Putamen (tissue), 1 donor: ENCODE measurements at regions not wholly inside any gene's neighbourhood (a gene's known extent, or its start where the extent isn't known, plus 50 kb on each side); places are given as distances from the start of the nearest gene placed in this dataset.
"Not testable (repeated sequence)": the region's sequence is repeated elsewhere in the genome, so short reads cannot be mapped to it uniquely, and the experiment has no call there.

Source experiments
- DNase-seq: peaks from one replicate; pipeline ENCODE4 v3.0.0-alpha.2; 2016; ENCODE audit warnings: low spot score

DNA sequence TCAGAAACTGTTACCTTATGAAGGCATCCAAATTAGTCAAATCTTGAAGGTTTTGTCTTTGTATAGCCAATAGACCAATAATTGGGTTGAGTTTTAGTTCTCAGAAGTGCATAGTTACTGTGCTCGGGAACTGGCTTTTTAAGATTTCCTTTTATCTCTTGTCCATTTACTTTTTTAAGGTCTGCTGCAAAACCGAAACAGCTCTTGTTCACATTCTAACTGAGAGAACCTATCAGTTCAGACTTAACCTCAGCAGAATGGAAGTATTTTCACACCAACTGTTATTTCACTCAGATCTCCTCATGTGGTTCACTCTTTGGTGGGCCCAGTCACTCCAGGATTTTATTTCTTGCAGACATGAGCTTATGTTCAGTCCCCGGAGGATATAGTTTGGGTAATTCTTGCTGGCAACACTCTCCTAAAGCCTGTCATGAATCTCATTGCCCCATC is 55.5 kb downstream of the TPBG start:
- DNase-seq, result no peak

DNA sequence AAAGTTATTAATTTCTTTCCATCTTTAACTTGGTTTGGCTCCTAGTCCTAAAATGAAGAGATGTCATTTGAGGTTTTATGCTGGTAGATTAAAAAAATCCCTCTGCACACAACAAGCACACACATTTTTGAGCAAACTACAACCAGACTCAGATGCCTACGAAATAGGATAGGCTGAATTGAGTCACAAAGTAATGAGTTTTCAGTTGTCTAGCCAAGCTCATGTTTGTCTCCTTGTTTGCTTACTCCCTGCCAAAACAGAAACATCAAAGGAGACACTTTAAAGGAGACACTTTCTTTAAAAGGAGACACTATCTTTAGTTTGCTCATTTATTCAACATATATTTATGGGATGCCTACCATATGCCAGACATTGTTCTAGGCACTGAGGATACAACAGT is 56.2 kb downstream of the TPBG start:
- no peak for DNase-seq

- no peak for DNase-seq
These were observed 67.0 kb downstream of the TPBG start for GRCh38 chr6:82430611-82431010.

DNA sequence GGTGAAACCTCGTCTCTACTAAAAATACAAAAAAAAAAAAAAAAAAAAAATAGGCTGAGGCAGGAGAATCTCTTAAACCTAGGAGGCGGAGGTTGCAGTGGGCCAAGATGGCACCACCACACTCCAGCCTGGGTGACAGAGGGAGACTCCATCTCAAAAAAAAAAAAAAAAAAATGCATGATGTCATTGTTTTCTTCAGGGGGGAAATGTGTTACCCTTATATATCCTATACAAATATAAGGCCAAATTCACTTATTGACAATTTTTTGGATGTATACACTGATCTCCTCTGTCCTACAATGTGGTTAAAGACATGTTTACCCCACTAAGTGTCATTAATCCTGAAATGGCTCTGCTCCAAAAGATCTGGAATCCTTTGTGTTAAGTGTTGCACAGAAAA is 73.1 kb downstream of the TPBG start:
- DNase-seq, result no peak

GRCh38 chr6:82437701-82438100 is 74.1 kb downstream of the TPBG start:
- no peak for DNase-seq

DNA sequence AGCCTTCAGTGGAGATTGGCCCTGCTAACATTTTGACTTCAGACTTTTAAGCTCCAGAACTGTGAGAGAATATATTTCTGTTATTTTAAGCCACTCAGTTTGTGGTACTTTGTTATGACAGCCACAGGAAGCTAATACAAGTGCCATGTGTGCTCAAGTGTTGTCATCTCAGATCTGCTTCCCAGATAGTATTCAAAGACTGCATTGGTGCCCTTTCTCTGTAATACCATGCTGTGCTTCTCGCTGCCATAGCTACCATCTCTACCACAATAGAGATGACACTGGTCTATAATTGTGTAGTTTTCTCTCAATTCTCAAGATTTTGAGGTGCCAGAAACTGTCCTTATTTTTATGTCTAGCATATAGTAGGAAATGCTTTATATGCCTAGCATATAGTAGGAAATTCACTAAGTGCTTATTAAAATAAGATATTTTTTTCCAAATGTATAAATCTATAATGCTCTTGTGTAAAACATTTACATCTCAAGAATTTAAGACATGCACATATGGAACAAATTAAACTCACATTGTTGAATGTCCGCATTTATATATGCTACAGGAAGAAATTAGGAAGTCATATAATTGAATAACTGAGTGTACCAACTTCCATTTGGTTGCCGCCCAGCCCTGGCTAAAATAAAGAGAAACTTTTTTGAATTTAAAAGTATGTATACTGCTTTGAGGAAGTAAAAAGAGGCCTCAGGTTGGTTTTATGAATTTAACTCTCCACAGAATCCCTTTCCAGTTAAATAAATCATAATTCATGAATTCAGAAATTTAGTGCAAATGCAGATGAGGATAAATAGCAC is 77.6 kb downstream of the TPBG start:
- DNase-seq, result no peak

- no peak for DNase-seq
These were observed 78.6 kb downstream of the TPBG start for GRCh38 chr6:82442061-82442719.

- no peak for DNase-seq
These were observed 94.5 kb downstream of the TPBG start for GRCh38 chr6:82458147-82458546.

GRCh38 chr6:82458705-82459104 is 95.1 kb downstream of the TPBG start:
- DNase-seq, result no peak

GRCh38 chr6:82461536-82461935 is 97.9 kb downstream of the TPBG start:
- DNase-seq, result no peak

DNA sequence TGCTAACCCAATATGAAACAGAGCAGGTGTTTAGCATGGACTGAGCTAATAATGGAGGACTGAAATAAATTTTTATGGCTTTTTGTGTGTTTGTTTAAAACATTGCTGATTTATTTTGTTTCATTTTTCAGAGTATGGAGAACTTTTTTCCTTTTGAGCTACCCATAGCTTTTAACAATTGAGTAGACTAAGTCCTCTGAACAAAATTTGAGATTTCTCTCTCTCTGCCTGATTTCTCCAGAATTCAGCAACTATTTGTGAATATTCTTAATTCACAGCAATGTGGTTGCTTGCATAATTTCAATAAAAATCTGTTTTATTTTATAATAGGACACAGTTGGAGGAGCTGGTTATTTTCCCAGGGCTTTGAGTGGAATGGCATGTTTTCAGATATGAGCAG is 103.7 kb downstream of the TPBG start:
- no peak for DNase-seq

DNA sequence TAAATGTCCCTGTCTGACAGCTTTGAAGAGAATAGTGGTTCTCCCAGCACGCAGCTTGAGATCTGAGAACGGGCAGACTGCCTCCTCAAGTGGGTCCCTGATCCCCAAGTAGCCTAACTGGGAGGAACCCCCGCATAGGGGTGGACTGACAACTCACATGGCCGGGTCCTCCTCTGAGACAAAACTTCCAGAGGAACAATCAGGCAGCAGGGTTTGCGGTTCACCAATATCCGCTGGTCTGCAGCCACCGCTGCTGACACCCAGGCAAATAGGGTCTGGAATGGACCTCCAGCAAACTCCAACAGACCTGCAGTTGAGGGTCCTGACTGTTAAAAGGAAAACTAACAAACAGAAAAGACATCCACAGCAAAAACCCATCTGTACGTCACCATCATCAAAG is 106.5 kb downstream of the TPBG start:
- not testable (repeated sequence) for DNase-seq

GRCh38 chr6:82475106-82475505 is 111.5 kb downstream of the TPBG start:
- not testable (repeated sequence) for DNase-seq

- DNase-seq, result no peak
These were observed 120.4 kb downstream of the TPBG start for GRCh38 chr6:82484001-82484400.

- DNase-seq, result no peak
These were observed 121.4 kb downstream of the TPBG start for GRCh38 chr6:82484737-82485626.

DNA sequence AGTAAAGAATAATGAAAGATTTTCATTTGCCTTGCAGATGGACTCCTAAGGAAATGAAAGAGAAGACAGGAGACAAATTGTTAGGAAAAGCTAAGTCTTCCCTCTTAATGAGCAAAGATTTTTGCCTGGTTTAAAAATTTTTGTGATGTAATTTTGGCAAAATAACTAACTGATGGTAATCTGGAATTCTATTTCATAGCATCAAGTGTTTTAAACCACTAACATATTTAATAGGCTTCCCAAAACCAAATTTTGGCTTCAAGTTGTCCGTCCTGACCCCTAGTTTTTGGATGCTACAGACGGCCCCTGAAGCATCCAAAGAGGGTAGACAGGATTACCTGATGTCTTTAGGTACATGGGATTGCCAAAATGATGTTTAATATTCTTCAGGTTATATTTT is 124.3 kb downstream of the TPBG start:
- no peak for DNase-seq

DNA sequence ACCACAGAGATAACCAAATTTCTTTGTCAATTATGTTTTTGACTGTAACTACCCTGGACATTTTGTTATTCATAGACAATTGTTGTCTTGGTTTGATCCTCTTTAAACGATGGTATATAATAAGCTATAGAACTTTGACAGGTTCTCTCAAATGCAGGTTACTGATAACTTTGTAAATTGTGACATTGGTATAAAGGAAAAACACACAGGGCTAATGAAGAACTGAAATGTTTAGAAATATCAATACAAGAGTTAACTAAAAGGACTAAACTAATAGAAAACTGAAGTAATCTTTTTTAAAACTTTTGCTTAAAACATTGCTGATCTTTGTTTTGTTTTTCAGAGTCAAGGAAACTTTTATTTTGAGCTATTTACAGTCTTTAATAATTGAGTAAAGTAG is 124.8 kb downstream of the TPBG start:
- no peak for DNase-seq

DNA sequence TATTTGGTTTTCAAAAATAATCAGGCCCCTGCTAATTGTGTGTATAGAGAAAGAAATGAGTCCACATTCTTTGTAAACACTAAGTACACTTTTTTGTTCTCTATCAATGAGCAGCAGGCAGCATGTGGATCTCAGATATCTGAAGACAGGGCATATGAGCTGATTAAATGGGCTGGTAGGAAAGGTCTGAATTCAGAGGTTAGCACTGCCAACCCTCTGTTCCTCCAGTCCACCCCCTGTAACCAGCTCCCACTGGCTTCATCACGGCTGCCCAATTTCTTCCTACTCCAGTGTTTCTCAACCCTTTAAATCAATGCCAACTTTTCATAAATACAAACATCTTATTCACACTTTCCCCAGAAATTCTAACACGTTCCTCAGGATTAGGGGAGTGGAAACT is 128.5 kb downstream of the TPBG start:
- DNase-seq, result no peak

DNA sequence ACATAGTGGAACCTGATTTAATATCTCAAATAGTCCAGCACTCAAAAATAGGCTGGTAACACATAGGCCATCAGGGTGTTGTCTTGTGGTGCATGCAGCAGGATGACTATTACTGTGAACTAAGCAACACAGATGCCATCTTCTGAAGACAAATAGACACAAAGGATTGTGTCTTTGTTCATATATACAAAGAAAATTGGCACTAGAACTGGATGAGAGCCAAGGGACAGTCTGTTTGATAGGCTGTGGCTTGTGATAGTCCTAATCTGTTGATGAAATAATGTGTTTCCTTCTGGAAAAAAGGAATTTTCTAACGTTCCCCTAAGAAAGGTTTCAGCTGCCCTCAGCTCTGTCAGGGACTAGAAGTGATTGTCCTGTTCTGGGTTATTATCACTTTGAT is 129.8 kb downstream of the TPBG start:
- DNase-seq, result no peak

GRCh38 chr6:82494367-82494766 is 130.8 kb downstream of the TPBG start:
- DNase-seq, result no peak

- DNase-seq, result not testable (repeated sequence)
These were observed 138.3 kb downstream of the TPBG start for GRCh38 chr6:82501901-82502300.

DNA sequence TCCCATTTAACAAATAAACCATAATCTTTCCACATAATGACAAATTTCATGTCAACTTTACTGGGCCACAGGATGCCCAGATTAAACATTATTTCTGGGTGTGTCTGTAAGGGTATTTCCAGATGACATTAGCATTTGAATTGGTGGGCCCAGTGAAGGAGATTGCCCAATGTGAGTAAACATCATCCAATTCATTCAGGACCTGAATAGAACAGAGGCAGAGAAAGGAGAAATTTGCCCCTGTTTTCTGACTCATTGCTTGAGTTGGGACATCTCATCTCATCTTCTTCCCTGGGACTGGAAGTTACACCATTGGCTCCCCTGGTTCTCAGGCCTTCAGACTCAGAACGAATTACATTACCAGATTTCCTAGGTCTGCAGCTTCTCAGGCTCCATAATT is 142.9 kb downstream of the TPBG start:
- DNase-seq, result no peak

DNA sequence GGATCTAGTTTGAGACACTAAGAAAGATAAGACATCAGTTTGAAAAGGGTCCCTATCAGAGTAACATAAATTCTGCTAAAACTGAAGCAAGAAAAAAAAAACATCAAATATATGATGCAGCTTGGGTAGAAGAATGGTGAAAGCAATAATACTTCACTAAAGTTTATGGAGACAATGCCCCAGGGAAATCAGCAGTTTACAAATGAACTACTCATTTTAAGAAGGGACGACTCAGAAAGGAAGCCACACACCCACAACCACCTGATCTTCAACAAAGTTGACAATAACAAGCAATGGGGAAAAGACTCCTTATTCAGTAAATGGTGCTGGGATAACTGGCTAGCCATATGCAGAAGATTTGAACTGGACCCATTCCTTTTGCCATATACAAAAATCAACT is 143.5 kb downstream of the TPBG start:
- DNase-seq, result no peak
